GM12878 (cell line): ENCODE measurements at regions not wholly inside any gene's neighbourhood (a gene's known extent, or its start where the extent isn't known, plus 50 kb on each side); places are given as distances from the start of the nearest gene placed in this dataset.

ENCODE experiments used
- ATAC-seq: fragments of 200-7000 bp; cut with Tn5 transposase; 3 replicates; pipeline ENCODE4 v1.9.1; 2020; ENCODE audit warnings: mild to moderate bottlenecking, moderate library complexity
- BruUV-seq: library from RNA; stranded (reverse); fragments of 400-500 nt; replicated peaks from 2 replicates; lab custom pipeline; 2021; lab: Mats Ljungman, UMichigan
- CTCF ChIA-PET: fragments of 300-600 bp; sonication (Branson Sonifier 250); formaldehyde crosslinking; extraction: SDS; loops from one replicate; lab custom pipeline; 2021; ENCODE audit warnings: inconsistent platforms; lab: Yijun Ruan, JAX
- POLR2A ChIA-PET: fragments of 350-600 bp; formaldehyde crosslinking; extraction: SDS; loops from one replicate; lab custom pipeline; 2021; ENCODE audit warnings: inconsistent platforms; lab: Charles Lee
- RAD21 ChIA-PET: fragments of 300-600 bp; sonication (Branson Sonifier 250); formaldehyde crosslinking; loops from one replicate; lab custom pipeline; 2023; ENCODE audit warnings: antibody characterized with exemption; ENCODE audit not compliant: unreplicated experiment; lab: Charles Lee
- SMC1A ChIA-PET: fragments of 300-600 bp; sonication (Branson Sonifier 250); formaldehyde crosslinking; loops from one replicate; lab custom pipeline; 2023; ENCODE audit not compliant: unreplicated experiment, uncharacterized antibody; lab: Charles Lee
- DNase-seq: peaks from one replicate; pipeline ENCODE4 v3.0.0-alpha.2; 2011; ENCODE audit warnings: low read depth, low spot score
- FAIRE-seq: peaks from 3 replicates; lab custom pipeline; 2011; peaks lifted over from hg19 to GRCh38; lab: Jason Lieb, UNC
- H2AFZ ChIP-seq: 2 replicates; pipeline ENCODE4 v1.6.0; 2011; ENCODE audit warnings: low read depth, low read length, control low read depth; ENCODE audit not compliant: control insufficient read depth
- H3K27ac ChIP-seq: 2 replicates; pipeline ENCODE4 v1.5.1; 2011; ENCODE audit warnings: control low read depth; ENCODE audit not compliant: control insufficient read depth, insufficient read depth
- H3K27me3 ChIP-seq, 2 experiments: replicated peaks in 1 of 2; 2 replicates each; pipeline versions ENCODE4 v1.6.0 to v1.6.1; 2011; ENCODE audit warnings: low read length in 1 of 2; ENCODE audit not compliant: control insufficient read depth in 2 of 2, insufficient read depth in 2 of 2
- H3K36me3 ChIP-seq, 2 experiments: 2 replicates each; pipeline ENCODE4 v1.5.1; 2011; ENCODE audit warnings: low read length in 1 of 2; ENCODE audit not compliant: control insufficient read depth in 2 of 2, insufficient read depth in 2 of 2
- H3K4me1 ChIP-seq: 2 replicates; pipeline ENCODE4 v1.6.1; 2011; ENCODE audit warnings: mild to moderate bottlenecking, low read length, moderate library complexity, mixed read lengths; ENCODE audit not compliant: control insufficient read depth, insufficient read depth
- H3K4me2 ChIP-seq: 2 replicates; pipeline ENCODE4 v1.6.0; 2011; ENCODE audit warnings: control low read depth; ENCODE audit not compliant: control insufficient read depth, insufficient read depth
- H3K4me3 ChIP-seq: fragments of 200-600 bp; sonication (generic); 2 replicates; pipeline ENCODE4 v1.5.1; 2016
- H3K79me2 ChIP-seq: 2 replicates; pipeline ENCODE4 v1.6.0; 2011; ENCODE audit warnings: low read length; ENCODE audit not compliant: control insufficient read depth, insufficient read depth
- H3K9ac ChIP-seq: 2 replicates; pipeline ENCODE4 v1.8.0; 2011; ENCODE audit warnings: low read length, control low read depth, mixed read lengths; ENCODE audit not compliant: control insufficient read depth, insufficient read depth
- H3K9me3 ChIP-seq: replicated peaks from 3 replicates; pipeline ENCODE4 v1.5.1; 2011; ENCODE audit warnings: mild to moderate bottlenecking, low read length; ENCODE audit not compliant: control insufficient read depth, insufficient read depth
- H4K20me1 ChIP-seq: 2 replicates; pipeline ENCODE4 v1.6.0; 2011; ENCODE audit not compliant: control insufficient read depth, insufficient read depth
- CEBPB ChIP-seq, 2 experiments: fragments of 150-350 bp in 1 of 2; IDR thresholded peaks; 2 replicates each; pipeline ENCODE4 v1.6.1; 2012 to 2014; ENCODE audit warnings: low read depth in 2 of 2, low read length in 2 of 2, borderline replicate concordance in 1 of 2, inconsistent platforms in 1 of 2
- GABPA ChIP-seq: IDR thresholded peaks from 2 replicates; pipeline ENCODE4 v1.6.1; 2014; ENCODE audit warnings: antibody characterized with exemption, low read depth, mild to moderate bottlenecking, inconsistent platforms
- SUZ12 ChIP-seq: fragments of 200-600 bp; sonication (generic); IDR thresholded peaks from one replicate; pipeline ENCODE4 v1.6.1; 2018; ENCODE audit warnings: antibody characterized with exemption, mild to moderate bottlenecking; ENCODE audit not compliant: unreplicated experiment
- TAF1 ChIP-seq: IDR thresholded peaks from 2 replicates; pipeline ENCODE4 v1.6.1; 2011; ENCODE audit warnings: mild to moderate bottlenecking, low read depth, low read length, borderline replicate concordance
- WGBS: methylation state at CpG from one replicate; pipeline ENCODE4 v1.1.6; 2016; ENCODE audit warnings: low lambda C conversion rate; ENCODE audit not compliant: insufficient replicate concordance, insufficient coverage; ENCODE audit errors: missing lambda C conversion rate; 5-methylcytosine and 5-hydroxymethylcytosine counted together
- in situ Hi-C: fragments of 300-500 bp; cut with MboI; formaldehyde crosslinking; loops from 9 replicates; pipeline ENCODE4 v1.14.3; 2018; ENCODE audit warnings: mixed read lengths
- intact Hi-C: fragments of 100-400 bp; cut with micrococcal nuclease; formaldehyde crosslinking; loops from one replicate; pipeline ENCODE4 v1.14.2; 2022; ENCODE audit not compliant: unreplicated experiment
- TF ChIP-seq, protein P1 (sequence below): IDR thresholded peaks from 2 replicates; pipeline ENCODE4 v1.6.1; 2011; ENCODE audit warnings: low read depth, mild to moderate bottlenecking, low read length, moderate library complexity, borderline replicate concordance; ENCODE audit errors: extremely low read depth

DNA sequence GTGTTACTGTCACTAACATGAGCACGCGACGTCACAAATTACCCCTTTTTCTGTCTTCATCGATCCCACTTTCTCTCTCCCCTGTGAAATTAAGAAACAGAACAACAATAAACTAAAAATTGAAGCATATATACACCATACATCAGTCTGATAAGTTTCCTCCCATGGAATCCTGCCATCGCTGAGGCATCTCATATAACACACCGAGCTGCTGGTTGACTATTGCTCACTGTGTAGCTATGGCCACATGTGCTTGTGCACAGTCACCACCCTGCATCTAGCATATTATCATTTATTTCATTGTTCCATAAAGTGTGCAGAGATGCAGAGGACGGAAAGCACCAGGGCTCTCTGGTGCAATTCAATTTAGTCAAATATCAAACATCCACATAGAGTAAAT, 777.9 kb upstream of the ARRDC4 start (continued):
- TF ChIP-seq CEBPB (IDR thresholded peaks at IDR 0.05; ENCODE audit: borderline replicate concordance in 1 of 2, low read depth in 2 of 2, low read length in 2 of 2) = no peak
- TF ChIP-seq, protein P1, sequence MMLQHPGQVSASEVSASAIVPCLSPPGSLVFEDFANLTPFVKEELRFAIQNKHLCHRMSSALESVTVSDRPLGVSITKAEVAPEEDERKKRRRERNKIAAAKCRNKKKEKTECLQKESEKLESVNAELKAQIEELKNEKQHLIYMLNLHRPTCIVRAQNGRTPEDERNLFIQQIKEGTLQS = no peak

DNA sequence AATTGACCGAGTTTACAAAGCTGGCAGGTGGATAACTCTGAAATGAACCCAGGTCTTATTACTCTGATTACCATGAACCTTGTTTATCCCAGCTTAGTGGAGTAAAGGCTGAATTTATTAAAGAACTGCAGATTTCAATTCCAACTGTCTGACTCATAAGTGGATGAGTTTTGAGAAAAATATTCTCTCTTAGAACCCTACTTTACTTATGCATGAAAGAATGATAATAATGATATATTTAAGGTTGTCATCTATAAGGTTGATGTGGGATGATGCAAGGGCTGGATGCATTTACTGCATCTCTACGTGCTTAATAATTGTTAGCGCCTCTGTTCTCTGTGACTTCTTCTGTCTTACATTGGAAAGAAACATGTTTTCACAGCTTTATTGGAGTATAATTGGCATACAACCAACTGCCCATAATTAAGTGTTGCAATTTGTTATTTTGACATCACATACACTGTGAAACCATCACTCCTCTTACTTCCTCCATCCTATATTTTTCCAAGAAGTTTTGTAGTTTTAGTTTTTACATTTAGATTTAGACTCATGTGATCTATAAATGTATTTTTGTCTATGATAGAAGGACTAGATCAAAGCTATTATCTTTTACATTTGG, 771.2 kb upstream of the ARRDC4 start:
- no TSS peak for BruUV-seq
- Histone ChIP-seq H3K79me2 (no peaks in the 10 kb centered on the region), H3K36me3 (no peaks in the 10 kb centered on the region), H3K9me3 (no peaks in the 10 kb centered on the region), H3K4me3 (no peak overlapping the region), H2AFZ (no peak overlapping the region), H4K20me1 (no peaks in the 10 kb centered on the region), H3K27me3 (no peaks in the 10 kb centered on the region), H3K27ac (no peak overlapping the region), H3K4me2 (no peak overlapping the region), H3K4me1 (no peaks in the 10 kb centered on the region), H3K9ac (no peak overlapping the region)
- ChIA-PET SMC1A (interaction anchor here (0.8 to 1.7 kb wide), 16 partner anchors 8 to 239 kb away, joined by 3 to 9 read pairs (median 3); no protein-coding TSS in a partner anchor), RAD21 (interaction anchor here (1.0 to 1.7 kb wide), 3 partner anchors 20 to 45 kb away, joined by 3 to 7 read pairs (median 4); no protein-coding TSS in a partner anchor), CTCF (interaction anchor here (1.2 kb wide), 1 partner anchor 19 kb away, joined by 3 read pairs; no protein-coding TSS in a partner anchor), POLR2A (interaction anchor here (0.9 to 1.0 kb wide), 2 partner anchors 8 to 42 kb away, joined by 3 read pairs; no protein-coding TSS in a partner anchor)
- FAIRE-seq (no peak), DNase-seq (no peak), ATAC-seq (no peak)
- intact Hi-C loops (no loop called here), in situ Hi-C loops (no loop called here)
- TF ChIP-seq SUZ12 (no peak), GABPA (no peak), TAF1 (no peak)
- 50% methylated on average over 3 of the region's 3 CpGs for WGBS
